GM18505 (cell line): ENCODE measurements at regions not wholly inside any gene's neighbourhood (a gene's known extent, or its start where the extent isn't known, plus 50 kb on each side); places are given as distances from the start of the nearest gene placed in this dataset.
"Not testable (repeated sequence)": the region's sequence is repeated elsewhere in the genome, so short reads cannot be mapped to it uniquely, and the experiment has no call there.

ENCODE experiments used
- ATAC-seq: cut with Tn5 transposase; IDR thresholded peaks from one replicate; pipeline ENCODE4 v1.9.1; 2021; ENCODE audit not compliant: unreplicated experiment
- POLR2A ChIP-seq: IDR thresholded peaks from 4 replicates; pipeline ENCODE4 v1.6.1; 2011; ENCODE audit warnings: borderline replicate concordance; ENCODE audit not compliant: insufficient read depth, insufficient read length; ENCODE audit errors: extremely low read depth

- no peak for ATAC-seq
- TF ChIP-seq POLR2A = no peak
Measured at GRCh38 chr3:99313485-99313884, 324.9 kb upstream of the COL8A1 start.

DNA sequence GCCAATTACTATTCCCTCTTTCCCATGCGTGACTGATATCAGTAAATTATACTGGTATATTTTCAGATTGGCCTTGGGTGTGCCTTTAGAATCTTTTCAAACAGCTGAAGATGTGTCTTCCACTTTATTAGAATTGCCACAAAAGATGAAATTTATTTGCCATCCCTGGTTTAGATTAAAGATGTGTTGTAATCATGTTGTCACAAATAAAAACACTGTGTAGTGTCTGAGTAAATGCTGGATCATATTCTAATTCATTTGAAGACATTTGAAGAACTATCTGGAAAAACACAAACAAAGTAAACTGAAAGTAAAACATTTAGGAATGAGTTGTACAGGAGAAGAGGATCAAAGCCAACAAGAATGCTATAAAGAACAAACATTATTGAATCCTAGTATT is 339.7 kb upstream of the COL8A1 start:
- ATAC-seq = no peak
- no peak for TF ChIP-seq POLR2A

DNA sequence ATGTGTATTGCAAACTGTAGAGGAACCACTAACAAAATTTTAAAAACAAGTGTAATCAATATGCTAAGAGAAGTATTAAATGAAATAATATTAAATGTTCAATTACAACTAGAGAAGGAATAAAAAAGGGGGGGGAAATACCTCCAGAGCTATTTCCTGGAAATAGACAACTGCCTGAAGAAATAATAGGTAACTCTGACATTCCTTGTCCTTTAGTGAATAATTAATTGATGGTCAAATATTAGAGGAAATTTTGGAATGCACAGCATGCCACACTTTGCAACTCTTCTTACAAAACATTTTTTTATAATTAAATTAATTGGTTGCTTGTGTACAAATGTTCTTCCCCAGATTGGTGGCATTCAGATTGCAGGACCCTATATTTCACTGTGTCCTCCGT is 342.6 kb upstream of the COL8A1 start:
- TF ChIP-seq POLR2A = no peak
- ATAC-seq = no peak

DNA sequence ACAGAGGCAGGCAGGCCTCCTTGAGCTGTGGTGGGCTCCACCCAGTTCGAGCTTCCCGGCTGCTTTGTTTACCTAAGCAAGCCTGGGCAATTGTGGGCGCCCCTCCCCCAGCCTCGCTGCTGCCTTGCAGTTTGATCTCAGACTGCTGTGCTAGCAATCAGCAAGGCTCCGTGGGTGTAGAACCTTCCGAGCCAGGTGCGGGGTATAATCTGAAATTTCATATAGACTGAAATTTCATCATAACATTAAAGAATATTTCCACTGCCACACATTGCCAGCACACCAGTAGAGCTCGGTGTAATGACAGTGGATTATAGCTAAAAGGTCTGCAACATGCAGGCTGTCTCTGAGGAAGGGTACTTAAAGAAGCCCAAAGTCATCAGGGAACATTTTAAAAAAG is 344.3 kb upstream of the COL8A1 start:
- ATAC-seq = not testable (repeated sequence)

GRCh38 chr3:99287876-99288275 is 350.5 kb upstream of the COL8A1 start:
- ATAC-seq = no peak
- no peak for TF ChIP-seq POLR2A

DNA sequence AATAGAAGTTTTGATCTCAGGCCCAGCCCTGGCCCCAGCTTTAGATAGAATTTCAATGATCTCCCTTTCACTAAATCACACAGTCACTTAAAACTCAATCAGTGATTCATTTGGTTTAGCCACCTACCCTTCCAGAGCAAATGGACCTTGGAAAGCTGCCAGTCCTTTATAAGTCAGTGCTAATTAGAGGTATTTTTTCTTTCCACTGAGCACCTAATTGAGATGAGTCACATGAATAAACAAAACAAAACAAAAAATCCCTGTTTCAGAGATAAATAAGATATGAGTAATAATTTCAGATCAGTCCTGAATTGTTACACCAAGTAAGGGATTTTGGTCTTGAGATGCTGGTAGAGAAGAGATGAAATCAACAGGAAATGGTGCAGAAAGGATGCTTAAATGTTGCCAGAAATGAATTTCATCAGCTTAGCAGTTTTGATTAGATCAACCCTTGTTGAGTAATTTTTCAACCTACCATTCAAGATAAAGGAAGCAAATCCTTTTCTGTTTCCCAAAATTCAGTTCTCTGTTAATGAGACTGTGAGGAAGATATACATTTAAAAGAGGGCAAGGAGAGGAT is 352.0 kb upstream of the COL8A1 start:
- no peak for TF ChIP-seq POLR2A
- ATAC-seq = no peak

GRCh38 chr3:99269606-99270351 is 368.3 kb upstream of the DCBLD2 start:
- ATAC-seq = no peak
- TF ChIP-seq POLR2A = no peak

DNA sequence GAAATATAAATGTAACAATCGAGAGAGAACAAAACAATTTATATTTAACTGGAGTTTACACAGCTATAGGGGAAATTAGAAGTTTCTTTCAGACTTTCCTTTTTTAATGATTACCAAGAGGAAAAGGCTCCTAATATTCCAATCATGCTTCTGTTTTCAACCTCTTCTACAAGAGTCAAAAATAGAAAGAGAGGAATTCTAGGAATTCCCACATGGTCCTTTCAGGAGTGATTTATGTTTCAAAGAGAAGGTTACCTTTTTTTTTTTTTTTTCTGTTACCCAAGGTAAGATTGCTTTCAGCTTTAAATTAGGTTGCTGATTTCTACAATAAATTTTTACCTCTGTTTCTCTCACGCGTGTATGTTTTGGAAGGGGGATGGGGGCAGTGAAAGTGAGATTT is 355.3 kb upstream of the DCBLD2 start:
- TF ChIP-seq POLR2A = no peak
- no peak for ATAC-seq

GRCh38 chr3:99253963-99254355 is 352.5 kb upstream of the DCBLD2 start:
- no peak for TF ChIP-seq POLR2A
- ATAC-seq = no peak

DNA sequence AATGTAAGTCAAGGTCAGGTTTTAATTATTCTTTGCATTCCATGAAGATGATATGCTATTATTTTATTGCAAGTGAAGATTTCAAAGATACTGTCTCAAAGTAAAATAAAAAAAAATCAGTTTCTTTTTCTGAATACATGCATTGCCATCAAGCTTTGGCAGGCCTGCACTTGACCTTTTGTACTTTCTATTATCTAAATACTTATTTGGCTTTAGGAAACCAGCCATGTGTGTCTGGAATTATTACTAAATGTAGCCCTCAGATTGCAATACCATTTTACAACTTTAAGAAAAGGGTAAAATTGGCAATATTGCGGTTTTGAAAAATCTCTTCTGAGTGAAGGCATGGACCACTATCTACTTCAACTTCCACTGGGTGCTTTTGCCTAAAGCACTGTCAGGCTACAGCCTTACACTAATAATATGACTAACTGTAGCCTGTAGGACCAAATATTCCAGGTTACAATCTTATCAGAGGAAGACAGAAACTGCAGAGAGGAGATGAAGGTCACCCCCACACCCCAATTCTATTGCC is 349.4 kb upstream of the DCBLD2 start:
- no peak for ATAC-seq
- TF ChIP-seq POLR2A = no peak

GRCh38 chr3:99250272-99250671 is 348.8 kb upstream of the DCBLD2 start:
- ATAC-seq = no peak
- TF ChIP-seq POLR2A = no peak

DNA sequence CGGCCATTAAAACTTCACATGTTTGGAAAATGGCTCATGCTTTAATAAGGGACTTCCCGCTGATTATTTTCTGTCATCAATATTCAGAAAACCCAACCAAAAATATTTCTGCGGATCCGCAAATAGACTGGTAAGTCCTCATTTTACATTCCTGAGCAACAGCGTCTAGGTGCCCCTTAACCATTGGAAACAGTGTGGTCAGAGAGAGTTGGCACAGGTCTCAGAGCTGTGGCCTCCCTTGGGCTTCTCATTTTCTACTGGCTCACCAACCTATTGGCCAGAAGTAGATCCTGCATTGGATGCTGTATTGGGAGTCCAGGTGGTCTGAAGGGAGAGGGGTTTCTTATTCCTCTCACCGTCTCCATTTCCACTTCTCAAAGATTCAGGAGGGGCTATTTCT is 348.1 kb upstream of the DCBLD2 start:
- no peak for ATAC-seq

GRCh38 chr3:99248913-99249312 is 347.4 kb upstream of the DCBLD2 start:
- no peak for ATAC-seq

More for the DNA sequence above, 348.1 kb upstream of the DCBLD2 start:
- no peak for TF ChIP-seq POLR2A

DNA sequence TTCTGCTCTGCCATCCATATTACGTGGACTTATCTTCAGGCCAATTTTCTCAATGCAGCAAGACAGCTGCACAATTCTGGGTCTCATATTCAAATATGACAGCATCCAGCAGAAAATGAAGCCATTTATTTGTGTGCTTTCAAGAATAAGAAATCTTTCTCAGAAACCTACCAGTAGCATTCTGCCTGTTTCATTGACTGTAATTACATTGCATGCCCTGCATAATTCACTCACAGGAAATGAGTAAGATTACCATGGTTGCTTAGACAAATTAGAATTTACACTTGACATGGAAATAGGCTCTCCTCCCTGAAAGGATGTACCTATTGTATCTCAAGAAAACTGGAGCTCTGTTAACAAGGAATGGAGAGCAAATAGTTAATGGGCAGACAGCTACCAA is 346.6 kb upstream of the DCBLD2 start:
- TF ChIP-seq POLR2A = no peak
- no peak for ATAC-seq

More at GRCh38 chr3:99248913-99249312, 347.4 kb upstream of the DCBLD2 start:
- no peak for TF ChIP-seq POLR2A
